BLaER1 treated with 17β-estradiol and CSF1 and Interleukin-3, amounts not matched to agents 10 nM and 100 nM (cell line): ENCODE measurements at regions not wholly inside any gene's neighbourhood (a gene's known extent, or its start where the extent isn't known, plus 50 kb on each side); places are given as distances from the start of the nearest gene placed in this dataset.

ENCODE experiments used
- H3K27ac ChIP-seq, 11 experiments: shearing (Covaris generic); formaldehyde crosslinking; 2 replicates each; pipeline ENCODE4 v1.8.1; 2022
- H3K27me3 ChIP-seq, 11 experiments: shearing (Covaris generic); formaldehyde crosslinking; 2 replicates each; pipeline ENCODE4 v1.8.1; 2022
- H3K36me3 ChIP-seq, 11 experiments: shearing (Covaris generic); formaldehyde crosslinking; 2 replicates each; pipeline ENCODE4 v1.8.1; 2022
- H3K4me1 ChIP-seq, 10 experiments: shearing (Covaris generic); formaldehyde crosslinking; 2 replicates each; pipeline ENCODE4 v1.8.1; 2022
- H3K4me2 ChIP-seq, 11 experiments: shearing (Covaris generic); formaldehyde crosslinking; 2 replicates each; pipeline ENCODE4 v1.8.1; 2022
- H3K4me3 ChIP-seq, 10 experiments: shearing (Covaris generic); formaldehyde crosslinking; 2 replicates each; pipeline ENCODE4 v1.8.1; 2022
- H3K9ac ChIP-seq, 11 experiments: shearing (Covaris generic); formaldehyde crosslinking; 2 replicates each; pipeline ENCODE4 v1.8.1; 2022
- H3K9me3 ChIP-seq, 11 experiments: shearing (Covaris generic); formaldehyde crosslinking; replicated peaks in 1 of 11; 2 replicates each; pipeline ENCODE4 v1.8.1; 2022
- H4K20me1 ChIP-seq, 11 experiments: shearing (Covaris generic); formaldehyde crosslinking; 2 replicates each; pipeline ENCODE4 v1.8.1; 2022
- Cebpa-rat ChIP-seq, 11 experiments: shearing (Covaris generic); IDR thresholded peaks; 2 replicates each; pipeline ENCODE4 v1.8.1; 2022

GRCh38 chr1:4581807-4582206 is 72.6 kb upstream of the AJAP1 start:
- no peak for TF ChIP-seq Cebpa-rat (IDR thresholded peaks at IDR 0.05)
- Histone ChIP-seq H4K20me1 (no peaks in the 10 kb centered on the region), H3K9me3 (peaks cover 0 to 18% (median 6%) of the 10 kb centered on the region in 11 experiments; a peak in 8 of 22 replicates), H3K4me3 (no peak overlapping the region), H3K27ac (no peak overlapping the region), H3K36me3 (no peaks in the 10 kb centered on the region), H3K27me3 (peaks cover 0 to 7% (median 0%) of the 10 kb centered on the region in 11 experiments; a peak in 1 of 22 replicates), H3K4me1 (peaks cover 23 to 37% (median 30%) of the 10 kb centered on the region in 10 experiments), H3K4me2 (no peak overlapping the region), H3K9ac (no peak overlapping the region)

- TF ChIP-seq Cebpa-rat (IDR thresholded peaks at IDR 0.05) = peak in 4 of 11 experiments; percentile 50 to 91 (median 86); a peak in 7 of 22 replicates
- H3K4me3 ChIP-seq = no peak overlapping the region
- H3K4me1 ChIP-seq = peaks cover 23 to 40% (median 31%) of the 10 kb centered on the region in 10 experiments
- peak overlapping the region; percentile 24 to 94 (median 80) for H3K4me2 ChIP-seq
- H3K27me3 ChIP-seq = peaks cover 0 to 7% (median 0%) of the 10 kb centered on the region in 11 experiments; a peak in 1 of 22 replicates
- H3K9ac ChIP-seq = peak overlapping the region in 6 of 11 experiments; percentile 34 to 77 (median 68); a peak in 10 of 22 replicates
- peak overlapping the region in 8 of 11 experiments; percentile 19 to 91 (median 78); a peak in 15 of 22 replicates for H3K27ac ChIP-seq
- no peaks in the 10 kb centered on the region for H3K36me3 ChIP-seq
- H4K20me1 ChIP-seq = no peaks in the 10 kb centered on the region
- no peaks in the 10 kb centered on the region for H3K9me3 ChIP-seq
These were observed 70.0 kb upstream of the AJAP1 start for GRCh38 chr1:4584449-4584848.

GRCh38 chr1:4585216-4585615 is 69.2 kb upstream of the AJAP1 start:
- peak overlapping the region in 6 of 11 experiments; percentile 34 to 77 (median 68); a peak in 10 of 22 replicates for H3K9ac ChIP-seq
- no peak for TF ChIP-seq Cebpa-rat (IDR thresholded peaks at IDR 0.05)
- peaks cover 23 to 40% (median 31%) of the 10 kb centered on the region in 10 experiments for H3K4me1 ChIP-seq
- no peaks in the 10 kb centered on the region for H4K20me1 ChIP-seq
- H3K27ac ChIP-seq = peak overlapping the region in 8 of 11 experiments; percentile 19 to 91 (median 78); a peak in 15 of 22 replicates
- no peaks in the 10 kb centered on the region for H3K9me3 ChIP-seq
- H3K27me3 ChIP-seq = peaks cover 0 to 7% (median 0%) of the 10 kb centered on the region in 11 experiments; a peak in 1 of 22 replicates
- no peaks in the 10 kb centered on the region for H3K36me3 ChIP-seq
- H3K4me2 ChIP-seq = peak overlapping the region; percentile 24 to 94 (median 80)
- no peak overlapping the region for H3K4me3 ChIP-seq

GRCh38 chr1:4585705-4586104 is 68.7 kb upstream of the AJAP1 start:
- Histone ChIP-seq H4K20me1 (no peaks in the 10 kb centered on the region), H3K27ac (peak overlapping the region in 6 of 11 experiments; percentile 66 to 91 (median 87); a peak in 12 of 22 replicates), H3K9me3 (no peaks in the 10 kb centered on the region), H3K27me3 (peaks cover 0 to 7% (median 0%) of the 10 kb centered on the region in 11 experiments; a peak in 1 of 22 replicates), H3K4me2 (peak overlapping the region in 10 of 11 experiments; percentile 24 to 94 (median 83); a peak in 18 of 22 replicates), H3K4me1 (peaks cover 23 to 40% (median 31%) of the 10 kb centered on the region in 10 experiments), H3K9ac (peak overlapping the region in 4 of 11 experiments; percentile 42 to 77 (median 73); a peak in 2 of 22 replicates), H3K36me3 (no peaks in the 10 kb centered on the region), H3K4me3 (no peak overlapping the region)
- no peak for TF ChIP-seq Cebpa-rat (IDR thresholded peaks at IDR 0.05)

GRCh38 chr1:4586611-4587160 is 67.7 kb upstream of the AJAP1 start:
- H3K4me3 ChIP-seq = no peak overlapping the region
- no peaks in the 10 kb centered on the region for H4K20me1 ChIP-seq
- no peaks in the 10 kb centered on the region for H3K9me3 ChIP-seq
- H3K36me3 ChIP-seq = no peaks in the 10 kb centered on the region
- H3K9ac ChIP-seq = 0 out of 22 replicates have a peak overlapping the region, but pooled peaks of 1 of the 11 experiments have one; percentile 70
- H3K27ac ChIP-seq = peak overlapping the region in 3 of 11 experiments; percentile 88 to 91 (median 89); a peak in 6 of 22 replicates
- H3K4me2 ChIP-seq = peak overlapping the region in 9 of 11 experiments; percentile 61 to 94 (median 86); a peak in 17 of 22 replicates
- peaks cover 23 to 40% (median 31%) of the 10 kb centered on the region in 10 experiments for H3K4me1 ChIP-seq
- H3K27me3 ChIP-seq = peaks cover 0 to 7% (median 0%) of the 10 kb centered on the region in 11 experiments; a peak in 1 of 22 replicates
- TF ChIP-seq Cebpa-rat (IDR thresholded peaks at IDR 0.05) = no peak

- Histone ChIP-seq H3K36me3 (no peaks in the 10 kb centered on the region), H3K4me1 (peaks cover 23 to 40% (median 31%) of the 10 kb centered on the region in 10 experiments), H3K4me3 (no peak overlapping the region), H4K20me1 (no peaks in the 10 kb centered on the region), H3K27ac (no peak overlapping the region), H3K9me3 (no peaks in the 10 kb centered on the region), H3K9ac (no peak overlapping the region), H3K27me3 (peaks cover 0 to 7% (median 0%) of the 10 kb centered on the region in 11 experiments; a peak in 1 of 22 replicates), H3K4me2 (no peak overlapping the region)
- TF ChIP-seq Cebpa-rat (IDR thresholded peaks at IDR 0.05) = no peak
These were observed 66.7 kb upstream of the AJAP1 start for GRCh38 chr1:4587721-4588120.

- H3K4me3 ChIP-seq = no peak overlapping the region
- H3K9me3 ChIP-seq = no peaks in the 10 kb centered on the region
- no peak overlapping the region for H3K27ac ChIP-seq
- no peaks in the 10 kb centered on the region for H4K20me1 ChIP-seq
- no peaks in the 10 kb centered on the region for H3K36me3 ChIP-seq
- no peak overlapping the region for H3K9ac ChIP-seq
- no peak overlapping the region for H3K4me2 ChIP-seq
- H3K27me3 ChIP-seq = peaks cover 0 to 7% (median 0%) of the 10 kb centered on the region in 11 experiments; a peak in 2 of 22 replicates
- TF ChIP-seq Cebpa-rat (IDR thresholded peaks at IDR 0.05) = no peak
- H3K4me1 ChIP-seq = peaks cover 3 to 18% (median 13%) of the 10 kb centered on the region in 10 experiments; a peak in 17 of 20 replicates
These were observed 63.7 kb upstream of the AJAP1 start for GRCh38 chr1:4590756-4591155.

- no peak overlapping the region for H3K27ac ChIP-seq
- H3K4me1 ChIP-seq = peaks cover 0 to 18% (median 14%) of the 10 kb centered on the region in 10 experiments; a peak in 17 of 20 replicates
- no peak overlapping the region for H3K4me2 ChIP-seq
- no peak overlapping the region for H3K9ac ChIP-seq
- peaks cover 0 to 13% (median 0%) of the 10 kb centered on the region in 11 experiments; a peak in 5 of 22 replicates for H3K27me3 ChIP-seq
- H3K36me3 ChIP-seq = no peaks in the 10 kb centered on the region
- no peak overlapping the region for H3K4me3 ChIP-seq
- no peaks in the 10 kb centered on the region for H3K9me3 ChIP-seq
- 0 out of 22 replicates have a peak, but pooled peaks cover 0 to 4% (median 0%) of the 10 kb centered on the region in 11 experiments for H4K20me1 ChIP-seq
- no peak for TF ChIP-seq Cebpa-rat (IDR thresholded peaks at IDR 0.05)
These were observed 62.5 kb upstream of the AJAP1 start for GRCh38 chr1:4591926-4592325.

- H3K27me3 ChIP-seq = peaks cover 0 to 14% (median 0%) of the 10 kb centered on the region in 11 experiments; a peak in 5 of 22 replicates
- peaks cover 0 to 21% (median 16%) of the 10 kb centered on the region in 10 experiments; a peak in 17 of 20 replicates for H3K4me1 ChIP-seq
- no peak overlapping the region for H3K27ac ChIP-seq
- no peaks in the 10 kb centered on the region for H3K9me3 ChIP-seq
- no peak overlapping the region for H3K4me2 ChIP-seq
- H3K9ac ChIP-seq = no peak overlapping the region
- TF ChIP-seq Cebpa-rat (IDR thresholded peaks at IDR 0.05) = no peak
- H3K36me3 ChIP-seq = no peaks in the 10 kb centered on the region
- H4K20me1 ChIP-seq = 0 out of 22 replicates have a peak, but pooled peaks cover 0 to 4% (median 0%) of the 10 kb centered on the region in 11 experiments
- H3K4me3 ChIP-seq = no peak overlapping the region
These were observed 61.3 kb upstream of the AJAP1 start for GRCh38 chr1:4593106-4593505.
